ENCODE measurements at regions not wholly inside any gene's neighbourhood (a gene's known extent, or its start where the extent isn't known, plus 50 kb on each side); places are given as distances from the start of the nearest gene placed in this dataset.

DNA sequence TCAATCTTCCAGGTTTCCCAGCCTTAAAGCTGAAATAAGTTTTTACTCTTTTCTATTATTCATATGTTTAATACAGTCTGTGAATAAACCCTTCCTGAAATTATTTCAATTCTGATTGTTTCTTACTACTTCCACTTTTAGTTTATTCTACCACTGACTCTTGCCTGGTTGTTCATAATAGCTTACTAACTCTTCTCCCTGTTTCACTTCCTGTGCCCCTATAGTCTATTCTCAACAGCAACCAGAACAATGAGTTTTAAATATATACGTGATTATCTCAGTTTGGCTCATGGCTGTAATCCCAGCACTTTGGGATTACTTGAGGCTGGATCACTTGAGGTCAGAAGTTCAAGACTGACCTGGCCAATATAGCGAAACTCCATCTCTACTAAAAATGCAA is 408.0 kb upstream of the SPOCK3 start:
- DNase-seq, result no peak
- TF ChIP-seq GATA1 (IDR thresholded peaks at IDR 0.05; ENCODE audit: low read depth, low read length), result no peak
- no peak for TF ChIP-seq POLR2A (IDR thresholded peaks at IDR 0.05; ENCODE audit: low read length)

DNA sequence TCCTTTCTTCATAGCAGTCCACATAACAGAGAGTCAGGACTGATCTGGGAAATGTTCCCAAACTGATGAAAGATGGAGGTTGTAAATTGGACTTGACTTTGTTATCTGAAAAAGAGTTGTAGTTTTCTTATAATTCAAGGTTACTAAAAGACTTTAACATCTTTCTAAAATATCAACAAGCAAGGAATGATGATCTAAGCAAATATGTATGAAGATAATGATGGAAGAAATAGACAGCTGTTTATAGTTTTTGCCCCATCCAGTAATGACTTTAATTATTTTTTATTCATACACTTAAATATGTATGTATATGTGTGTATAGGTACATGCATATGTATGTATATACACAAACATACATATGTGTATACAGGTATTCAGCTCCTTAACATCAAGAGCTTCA is 411.1 kb upstream of the SPOCK3 start:
- no peak for DNase-seq
- TF ChIP-seq POLR2A (IDR thresholded peaks at IDR 0.05; ENCODE audit: low read length) (no peak), GATA1 (IDR thresholded peaks at IDR 0.05; ENCODE audit: low read depth, low read length) (no peak)

DNA sequence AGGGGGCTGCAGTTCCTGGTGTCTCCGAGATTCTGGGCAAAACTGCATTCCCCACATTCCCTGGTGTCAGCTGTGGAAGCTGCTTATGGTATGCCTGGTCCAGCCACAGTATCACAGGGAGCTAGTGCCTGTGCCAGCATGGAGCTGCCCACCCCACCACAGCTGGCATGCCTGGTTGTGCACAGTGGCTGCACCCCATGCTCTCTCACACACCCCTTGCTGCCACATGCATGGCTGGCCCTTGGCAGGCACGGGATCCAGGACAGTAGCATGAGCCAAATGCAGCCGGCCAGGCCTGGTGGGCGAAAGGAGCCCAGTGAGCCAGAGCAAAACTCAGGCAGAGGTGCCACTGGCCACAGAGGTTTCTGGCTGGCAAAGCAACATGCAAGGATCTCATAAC is 418.0 kb upstream of the SPOCK3 start:
- DNase-seq, result no peak
- TF ChIP-seq POLR2A (IDR thresholded peaks at IDR 0.05; ENCODE audit: low read length) (no peak), GATA1 (IDR thresholded peaks at IDR 0.05; ENCODE audit: low read depth, low read length) (no peak)

DNA sequence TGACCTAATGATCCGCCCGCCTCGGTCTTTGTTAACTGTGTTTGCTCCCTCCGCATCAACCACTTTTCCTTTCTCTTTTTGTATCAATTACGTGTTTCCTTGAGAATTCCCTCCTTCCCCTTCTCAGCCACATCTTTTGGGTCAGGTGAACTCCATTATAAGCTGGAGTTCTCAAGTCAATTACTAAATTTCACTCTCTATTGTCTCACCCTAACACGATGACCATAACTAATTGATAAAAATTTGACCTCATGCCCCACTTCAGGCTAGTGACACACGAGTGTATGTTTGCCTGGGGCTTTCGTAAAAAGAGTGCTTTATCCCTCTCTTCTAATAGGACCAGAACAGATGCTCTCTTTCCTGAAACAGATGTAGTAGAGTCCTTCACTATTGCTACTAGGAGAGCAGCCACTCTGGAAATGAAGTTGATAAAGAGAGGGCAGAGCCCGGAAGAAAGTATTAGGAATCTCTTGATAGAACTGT is 403.6 kb upstream of the ANXA10 start:
- no peak for DNase-seq
- TF ChIP-seq POLR2A (IDR thresholded peaks at IDR 0.05; ENCODE audit: low read length) (no peak), GATA1 (IDR thresholded peaks at IDR 0.05; ENCODE audit: low read depth, low read length) (no peak)

DNA sequence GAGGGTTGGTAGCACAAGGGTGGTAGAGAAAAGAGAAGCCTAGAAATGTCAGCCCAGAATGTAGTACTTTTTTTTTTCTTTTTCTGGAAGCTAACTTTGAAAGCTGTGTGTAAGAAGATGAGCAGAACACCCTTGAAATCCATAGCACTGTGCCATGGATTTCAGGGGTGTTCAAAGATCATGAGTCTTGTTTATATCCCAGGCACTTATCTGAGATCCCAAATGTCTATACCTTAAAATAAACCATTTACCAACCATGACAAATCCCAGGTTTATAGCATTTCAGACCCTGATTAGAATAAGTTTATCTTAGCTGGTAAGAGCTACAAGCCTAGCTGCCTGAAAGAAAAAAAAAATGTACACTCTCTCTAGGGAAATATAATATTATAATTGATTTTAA is 389.9 kb upstream of the ANXA10 start:
- DNase-seq, result no peak
- TF ChIP-seq GATA1 (IDR thresholded peaks at IDR 0.05; ENCODE audit: low read depth, low read length), result no peak
- TF ChIP-seq POLR2A (IDR thresholded peaks at IDR 0.05; ENCODE audit: low read length), result no peak

DNA sequence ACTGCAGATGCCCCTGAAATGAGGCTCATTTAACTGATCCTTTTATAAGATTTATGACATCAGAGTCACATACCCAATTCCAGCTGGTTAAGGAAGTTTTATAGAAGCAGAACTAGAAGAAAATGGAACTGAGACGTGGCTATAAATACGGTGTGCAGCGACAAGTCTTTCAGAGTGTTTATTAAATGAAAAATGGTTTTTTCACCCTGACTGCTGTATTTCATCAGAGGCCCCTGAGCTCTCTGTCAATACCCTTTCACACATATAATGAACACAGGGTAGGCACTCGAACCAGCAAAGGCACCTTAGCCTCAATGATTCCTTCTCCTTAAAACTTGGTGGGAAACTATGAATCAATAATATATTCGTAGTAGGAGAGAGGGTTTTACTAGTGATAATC is 380.8 kb upstream of the ANXA10 start:
- TF ChIP-seq POLR2A (IDR thresholded peaks at IDR 0.05; ENCODE audit: low read length) (no peak), GATA1 (IDR thresholded peaks at IDR 0.05; ENCODE audit: low read depth, low read length) (no peak)
- no peak for DNase-seq

DNA sequence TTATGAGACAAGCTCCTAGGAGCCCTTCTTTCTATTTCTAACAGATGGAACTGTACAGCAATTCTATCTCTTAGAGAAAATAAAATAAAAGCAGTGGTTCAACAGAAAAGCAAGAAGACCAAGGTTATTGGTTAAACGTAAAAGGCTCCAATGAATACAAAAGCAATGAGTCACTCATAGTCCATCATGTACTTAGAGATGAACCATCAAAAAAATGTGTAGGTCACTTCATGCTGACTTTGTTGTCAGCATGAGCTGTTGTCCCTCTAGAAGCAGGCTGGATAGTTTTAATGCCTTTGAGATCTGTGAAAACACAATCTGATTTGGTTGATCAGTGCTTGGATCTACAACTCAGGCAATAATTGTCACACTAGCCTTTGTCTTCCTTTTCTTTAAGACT is 378.6 kb upstream of the ANXA10 start:
- TF ChIP-seq GATA1 (IDR thresholded peaks at IDR 0.05; ENCODE audit: low read depth, low read length) (no peak), POLR2A (IDR thresholded peaks at IDR 0.05; ENCODE audit: low read length) (no peak)
- DNase-seq, result no peak

DNA sequence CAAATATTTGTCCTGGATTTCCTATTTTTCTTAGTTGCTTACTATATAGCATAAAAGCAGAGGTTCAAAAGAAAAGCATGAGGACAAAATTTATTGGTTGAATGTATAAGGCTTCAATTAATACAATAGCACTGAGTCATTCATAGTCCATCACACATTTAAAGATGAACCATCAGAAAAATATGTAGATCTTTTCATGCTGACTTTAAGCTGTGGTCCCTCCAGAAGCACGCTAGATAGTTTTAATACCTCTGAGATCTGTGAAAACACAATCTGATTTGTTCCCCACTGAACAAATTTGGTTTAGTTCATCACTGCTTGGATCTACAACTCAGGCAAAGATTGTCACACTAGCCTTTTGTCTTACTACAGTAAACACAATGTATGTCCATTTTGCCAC is 377.2 kb upstream of the ANXA10 start:
- TF ChIP-seq POLR2A (IDR thresholded peaks at IDR 0.05; ENCODE audit: low read length) (no peak), GATA1 (IDR thresholded peaks at IDR 0.05; ENCODE audit: low read depth, low read length) (no peak)
- DNase-seq, result no peak

DNA sequence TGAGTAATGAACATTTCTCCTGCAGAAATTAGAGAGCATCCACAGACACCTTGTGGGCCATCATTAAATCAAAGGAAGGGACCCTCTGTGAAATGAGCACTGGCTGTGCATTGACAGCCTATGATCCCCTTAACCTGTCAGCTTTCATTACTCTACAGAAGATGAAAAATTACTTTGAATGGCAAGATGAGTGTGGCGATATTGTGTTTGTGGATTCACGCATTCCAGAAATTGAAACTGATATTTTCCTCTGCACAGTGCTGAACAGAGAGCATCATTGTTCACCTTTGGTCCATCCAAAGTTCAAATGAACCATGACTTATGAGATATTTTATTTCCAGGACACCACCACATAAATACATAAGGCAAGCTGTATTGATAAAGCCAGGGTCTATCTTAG is 374.8 kb upstream of the ANXA10 start:
- no peak for TF ChIP-seq GATA1 (IDR thresholded peaks at IDR 0.05; ENCODE audit: low read depth, low read length)
- no peak for TF ChIP-seq POLR2A (IDR thresholded peaks at IDR 0.05; ENCODE audit: low read length)
- no peak for DNase-seq

DNA sequence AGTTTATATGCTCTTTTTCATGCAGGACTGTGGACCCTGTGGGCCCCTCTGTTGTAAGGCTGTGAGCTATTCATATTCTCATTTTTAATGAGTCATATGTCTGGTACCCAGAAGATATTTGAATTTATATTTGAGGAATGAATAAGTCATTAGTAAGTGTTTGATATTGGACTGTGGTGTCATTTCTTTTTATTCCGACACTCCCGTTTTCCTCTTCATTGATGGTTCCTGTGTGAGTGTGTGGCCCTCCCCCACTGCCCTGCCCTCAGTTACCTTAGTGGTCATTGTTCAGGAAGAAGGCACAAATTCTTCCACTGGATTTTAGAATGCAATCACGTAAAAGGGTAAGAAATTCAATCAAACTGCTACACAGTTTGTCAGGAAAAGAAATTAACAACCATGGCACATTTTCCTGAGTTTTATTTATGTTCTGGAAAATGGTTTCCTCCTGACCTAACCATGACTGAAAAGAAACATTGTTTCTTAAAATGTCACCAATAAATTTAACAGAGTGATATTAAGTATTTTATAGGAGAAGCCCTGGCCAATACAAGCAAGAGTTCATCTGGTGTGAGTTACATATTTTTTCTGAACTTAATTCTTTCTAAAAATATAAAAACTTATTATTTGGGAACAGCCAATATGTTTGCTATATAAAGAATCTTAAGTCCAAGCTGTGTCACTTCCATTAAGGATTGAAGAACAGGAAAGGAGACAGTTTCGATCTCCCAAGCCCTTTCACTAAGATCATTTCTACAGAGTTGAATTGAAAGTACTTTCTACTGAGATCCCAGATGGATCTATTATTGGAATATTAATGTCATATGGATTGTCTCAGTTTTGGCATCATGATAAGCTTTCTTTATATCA is 370.5 kb upstream of the ANXA10 start:
- no peak for TF ChIP-seq POLR2A (IDR thresholded peaks at IDR 0.05; ENCODE audit: low read length)
- TF ChIP-seq GATA1 (IDR thresholded peaks at IDR 0.05; ENCODE audit: low read depth, low read length), result no peak
- DNase-seq, result no peak

DNA sequence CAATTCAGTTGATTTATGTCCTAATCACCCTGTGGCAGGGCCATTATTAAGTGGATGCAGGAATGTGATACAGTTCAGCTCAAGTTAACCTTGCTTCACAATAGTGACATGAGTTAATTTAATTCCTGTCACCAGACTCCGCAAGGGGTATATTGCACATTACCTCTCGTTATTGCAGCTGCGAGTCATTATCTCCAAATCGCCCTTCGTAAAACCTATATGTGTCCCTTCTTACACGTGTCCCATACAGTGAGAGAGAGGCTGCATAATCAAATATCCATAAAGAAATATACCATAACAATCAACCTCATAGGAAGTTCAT is 369.9 kb upstream of the ANXA10 start:
- no peak for DNase-seq
- no peak for TF ChIP-seq POLR2A (IDR thresholded peaks at IDR 0.05; ENCODE audit: low read length)
- TF ChIP-seq GATA1 (IDR thresholded peaks at IDR 0.05; ENCODE audit: low read depth, low read length), result no peak

DNA sequence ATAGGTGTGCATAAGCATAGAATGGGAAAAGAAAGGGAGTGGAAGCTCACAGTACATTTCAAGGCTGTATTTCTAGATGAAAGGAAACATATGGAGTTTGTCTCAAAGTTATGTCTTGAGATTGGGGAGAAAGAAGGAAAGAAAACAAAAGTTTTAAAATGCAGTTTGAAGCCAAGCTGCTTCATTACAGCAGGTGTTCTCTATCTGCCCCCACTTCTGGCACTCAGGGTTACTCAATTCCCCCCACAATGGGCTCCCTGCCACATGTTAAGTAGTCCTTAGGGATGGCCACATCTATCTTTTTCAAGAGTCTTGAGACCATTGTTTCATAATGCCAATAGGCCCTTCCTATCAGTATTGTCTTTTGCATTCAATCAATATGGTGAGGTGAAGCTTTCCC is 367.4 kb upstream of the ANXA10 start:
- DNase-seq, result no peak
- TF ChIP-seq GATA1 (IDR thresholded peaks at IDR 0.05; ENCODE audit: low read depth, low read length), result no peak
- no peak for TF ChIP-seq POLR2A (IDR thresholded peaks at IDR 0.05; ENCODE audit: low read length)

DNA sequence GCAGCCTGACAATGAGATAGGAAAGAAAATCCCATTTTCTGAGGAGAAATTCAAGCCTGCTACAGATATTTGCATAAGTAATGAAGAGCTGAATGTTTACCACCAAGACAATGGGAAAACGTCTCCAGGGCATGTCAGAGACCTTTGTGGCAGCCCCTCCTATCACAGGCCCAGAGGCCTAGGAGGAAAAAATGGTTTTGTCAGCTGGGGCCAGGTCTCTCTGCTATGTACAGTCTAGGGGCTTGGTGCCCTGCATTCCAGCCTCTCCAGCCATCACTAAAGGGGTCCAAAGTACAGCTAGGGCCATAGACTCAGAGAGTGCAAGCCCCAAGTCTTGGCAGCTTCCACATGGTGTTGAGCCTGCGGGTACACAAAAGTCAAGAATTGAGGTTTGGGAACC is 361.6 kb upstream of the ANXA10 start:
- TF ChIP-seq GATA1 (IDR thresholded peaks at IDR 0.05; ENCODE audit: low read depth, low read length) (no peak), POLR2A (IDR thresholded peaks at IDR 0.05; ENCODE audit: low read length) (no peak)
- no peak for DNase-seq

DNA sequence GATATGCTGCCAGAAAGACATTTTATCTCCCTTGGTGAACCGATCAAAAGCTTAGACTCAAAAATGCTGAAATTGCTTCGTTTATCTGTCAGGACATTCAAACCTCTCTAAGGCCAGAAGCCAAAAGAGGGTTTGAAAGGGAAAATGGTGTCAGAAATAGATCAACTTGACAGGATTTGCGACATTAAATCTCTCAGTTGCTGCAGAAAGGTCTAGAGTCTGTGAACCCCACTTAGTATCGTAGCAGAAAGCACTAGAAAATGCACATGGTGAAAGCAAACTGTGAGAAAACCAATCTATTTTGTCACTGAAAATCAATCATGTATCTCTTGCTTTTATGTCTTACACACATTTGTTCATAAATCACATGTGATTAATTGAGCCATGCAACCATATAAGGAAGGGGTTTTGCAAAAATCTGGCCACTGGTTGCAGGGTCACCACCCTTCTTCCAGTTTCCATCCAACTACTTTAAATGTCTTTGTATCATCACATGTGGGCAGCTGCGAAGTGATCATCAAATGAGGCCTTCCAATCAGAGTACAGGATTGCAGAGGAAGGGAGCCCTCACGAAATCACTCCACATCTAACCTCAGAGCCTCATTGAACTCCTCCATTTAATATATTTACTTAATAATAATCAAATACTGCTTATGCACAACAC is 347.2 kb upstream of the ANXA10 start:
- no peak for TF ChIP-seq POLR2A (IDR thresholded peaks at IDR 0.05; ENCODE audit: low read length)
- no peak for TF ChIP-seq GATA1 (IDR thresholded peaks at IDR 0.05; ENCODE audit: low read depth, low read length)
- no peak for DNase-seq

DNA sequence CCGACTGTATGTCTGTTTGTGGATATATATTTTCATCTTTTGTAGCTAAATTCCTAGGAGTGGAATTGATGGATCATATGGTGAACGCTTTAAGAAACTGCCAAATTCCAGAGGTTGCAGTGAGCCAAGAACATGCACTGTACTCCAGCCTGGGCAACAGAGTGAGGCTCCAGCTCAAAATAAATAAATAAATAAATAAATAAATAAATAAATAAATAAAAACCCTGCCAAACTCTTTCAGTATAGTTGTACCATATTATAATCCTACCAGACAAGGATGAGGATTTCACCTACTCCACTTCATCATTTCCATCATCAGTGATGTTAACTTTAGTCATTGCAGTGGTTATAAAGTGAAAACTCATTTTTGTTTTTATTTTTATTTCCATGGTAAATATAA is 325.1 kb upstream of the ANXA10 start:
- TF ChIP-seq POLR2A (IDR thresholded peaks at IDR 0.05; ENCODE audit: low read length) (no peak), GATA1 (IDR thresholded peaks at IDR 0.05; ENCODE audit: low read depth, low read length) (no peak)
- no peak for DNase-seq

All from erythroblast (primary cell).